ENCODE measurements at regions not wholly inside any gene's neighbourhood (a gene's known extent, or its start where the extent isn't known, plus 50 kb on each side); places are given as distances from the start of the nearest gene placed in this dataset.

- Histone ChIP-seq H3K4me3 (no peak overlapping the region), H3K4me1 (ENCODE audit: low read depth) (no peaks in the 10 kb centered on the region), H3K36me3 (ENCODE audit: low read depth) (no peaks in the 10 kb centered on the region), H3K9me3 (no peaks in the 10 kb centered on the region)
- intact Hi-C loops (cut with DNase I, micrococcal nuclease), result no loop called here
- TF ChIP-seq, protein P1, sequence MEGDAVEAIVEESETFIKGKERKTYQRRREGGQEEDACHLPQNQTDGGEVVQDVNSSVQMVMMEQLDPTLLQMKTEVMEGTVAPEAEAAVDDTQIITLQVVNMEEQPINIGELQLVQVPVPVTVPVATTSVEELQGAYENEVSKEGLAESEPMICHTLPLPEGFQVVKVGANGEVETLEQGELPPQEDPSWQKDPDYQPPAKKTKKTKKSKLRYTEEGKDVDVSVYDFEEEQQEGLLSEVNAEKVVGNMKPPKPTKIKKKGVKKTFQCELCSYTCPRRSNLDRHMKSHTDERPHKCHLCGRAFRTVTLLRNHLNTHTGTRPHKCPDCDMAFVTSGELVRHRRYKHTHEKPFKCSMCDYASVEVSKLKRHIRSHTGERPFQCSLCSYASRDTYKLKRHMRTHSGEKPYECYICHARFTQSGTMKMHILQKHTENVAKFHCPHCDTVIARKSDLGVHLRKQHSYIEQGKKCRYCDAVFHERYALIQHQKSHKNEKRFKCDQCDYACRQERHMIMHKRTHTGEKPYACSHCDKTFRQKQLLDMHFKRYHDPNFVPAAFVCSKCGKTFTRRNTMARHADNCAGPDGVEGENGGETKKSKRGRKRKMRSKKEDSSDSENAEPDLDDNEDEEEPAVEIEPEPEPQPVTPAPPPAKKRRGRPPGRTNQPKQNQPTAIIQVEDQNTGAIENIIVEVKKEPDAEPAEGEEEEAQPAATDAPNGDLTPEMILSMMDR (IDR thresholded peaks at IDR 0.05), result no peak
- ATAC-seq (no peak), DNase-seq (no peak)
Observed at GRCh38 chr20:10951904-10952303, 278.1 kb upstream of the JAG1 start.

GRCh38 chr20:10953437-10953836 lies 279.6 kb upstream of the JAG1 start:
- intact Hi-C loops (cut with DNase I, micrococcal nuclease), result no loop called here
- ATAC-seq (no peak), DNase-seq (no peak)
- TF ChIP-seq, protein P1 (IDR thresholded peaks at IDR 0.05), result no peak
- Histone ChIP-seq H3K4me1 (ENCODE audit: low read depth) (no peaks in the 10 kb centered on the region), H3K36me3 (ENCODE audit: low read depth) (no peaks in the 10 kb centered on the region), H3K9me3 (no peaks in the 10 kb centered on the region), H3K4me3 (no peak overlapping the region)

GRCh38 chr20:10954137-10954840 lies 280.5 kb upstream of the JAG1 start:
- intact Hi-C loops (cut with DNase I, micrococcal nuclease), result no loop called here
- H3K4me1 ChIP-seq (ENCODE audit: low read depth), result no peaks in the 10 kb centered on the region
- TF ChIP-seq, protein P1 (IDR thresholded peaks at IDR 0.05), result no peak
- no peak overlapping the region for H3K4me3 ChIP-seq
- ATAC-seq, result no peak
- no peak for DNase-seq
- H3K36me3 ChIP-seq (ENCODE audit: low read depth), result no peaks in the 10 kb centered on the region
- H3K9me3 ChIP-seq, result no peaks in the 10 kb centered on the region

DNA sequence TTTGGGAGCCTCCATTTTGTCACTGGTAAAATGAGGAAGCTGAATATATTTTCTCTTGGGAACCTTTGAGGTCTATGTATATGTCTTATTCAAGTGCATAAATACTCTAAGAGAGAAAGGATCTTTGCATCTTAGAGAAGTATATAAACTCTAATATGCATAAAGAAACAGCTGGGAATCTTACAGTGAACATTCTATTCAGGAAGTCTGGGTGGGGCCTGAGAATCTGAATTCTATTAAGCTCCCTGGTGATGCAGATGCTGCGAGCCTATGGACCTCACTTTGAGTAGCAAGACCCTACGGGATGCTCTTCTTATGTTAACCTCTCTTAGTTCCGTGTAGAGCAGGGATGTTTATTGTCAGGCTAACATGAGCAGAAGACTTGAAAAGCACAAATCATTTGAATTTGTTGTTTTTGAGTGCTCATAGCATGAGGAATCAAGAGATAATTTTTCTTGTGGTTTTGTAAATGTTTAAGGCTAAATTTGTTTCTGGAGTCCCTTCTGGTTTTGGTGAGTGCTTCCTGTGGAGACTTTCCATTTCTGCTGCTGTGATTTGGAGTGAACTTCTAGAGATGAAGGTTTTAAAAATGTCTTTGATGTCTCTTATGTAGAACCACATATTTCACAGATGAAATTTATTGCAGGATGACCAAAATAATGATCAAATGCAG lies 281.2 kb upstream of the JAG1 start:
- H3K4me1 ChIP-seq (ENCODE audit: low read depth), result no peaks in the 10 kb centered on the region
- TF ChIP-seq, protein P1 (IDR thresholded peaks at IDR 0.05), result no peak
- DNase-seq, result no peak
- ATAC-seq, result no peak
- intact Hi-C loops (cut with DNase I, micrococcal nuclease), result no loop called here
- no peaks in the 10 kb centered on the region for H3K9me3 ChIP-seq
- H3K4me3 ChIP-seq, result no peak overlapping the region
- H3K36me3 ChIP-seq (ENCODE audit: low read depth), result no peaks in the 10 kb centered on the region

- no peak overlapping the region for H3K4me3 ChIP-seq
- H3K36me3 ChIP-seq (ENCODE audit: low read depth), result no peaks in the 10 kb centered on the region
- no peaks in the 10 kb centered on the region for H3K9me3 ChIP-seq
- ATAC-seq, result no peak
- TF ChIP-seq, protein P1 (IDR thresholded peaks at IDR 0.05), result no peak
- peaks cover 2% of the 10 kb centered on the region for H3K4me1 ChIP-seq (ENCODE audit: low read depth)
- DNase-seq, result no peak
- intact Hi-C loops (cut with DNase I, micrococcal nuclease), result no loop called here
Observed at GRCh38 chr20:10958279-10958678, 284.5 kb upstream of the JAG1 start.

All from mucosa of descending colon (tissue), 3 donors.